GM12878 (cell line): ENCODE measurements at regions not wholly inside any gene's neighbourhood (a gene's known extent, or its start where the extent isn't known, plus 50 kb on each side); places are given as distances from the start of the nearest gene placed in this dataset.

Source experiments
- ATAC-seq: fragments of 200-7000 bp; cut with Tn5 transposase; 3 replicates; pipeline ENCODE4 v1.9.1; 2020; ENCODE audit warnings: mild to moderate bottlenecking, moderate library complexity
- BruUV-seq: library from RNA; stranded (reverse); fragments of 400-500 nt; replicated peaks from 2 replicates; lab custom pipeline; 2021; lab: Mats Ljungman, UMichigan
- CTCF ChIA-PET: fragments of 300-600 bp; sonication (Branson Sonifier 250); formaldehyde crosslinking; extraction: SDS; loops from one replicate; lab custom pipeline; 2021; ENCODE audit warnings: inconsistent platforms; lab: Yijun Ruan, JAX
- POLR2A ChIA-PET: fragments of 350-600 bp; formaldehyde crosslinking; extraction: SDS; loops from one replicate; lab custom pipeline; 2021; ENCODE audit warnings: inconsistent platforms; lab: Charles Lee
- RAD21 ChIA-PET: fragments of 300-600 bp; sonication (Branson Sonifier 250); formaldehyde crosslinking; loops from one replicate; lab custom pipeline; 2023; ENCODE audit warnings: antibody characterized with exemption; ENCODE audit not compliant: unreplicated experiment; lab: Charles Lee
- SMC1A ChIA-PET: fragments of 300-600 bp; sonication (Branson Sonifier 250); formaldehyde crosslinking; loops from one replicate; lab custom pipeline; 2023; ENCODE audit not compliant: unreplicated experiment, uncharacterized antibody; lab: Charles Lee
- DNase-seq: peaks from one replicate; pipeline ENCODE4 v3.0.0-alpha.2; 2011; ENCODE audit warnings: low read depth, low spot score
- FAIRE-seq: peaks from 3 replicates; lab custom pipeline; 2011; peaks lifted over from hg19 to GRCh38; lab: Jason Lieb, UNC
- H2AFZ ChIP-seq: 2 replicates; pipeline ENCODE4 v1.6.0; 2011; ENCODE audit warnings: low read depth, low read length, control low read depth; ENCODE audit not compliant: control insufficient read depth
- H3K27ac ChIP-seq: 2 replicates; pipeline ENCODE4 v1.5.1; 2011; ENCODE audit warnings: control low read depth; ENCODE audit not compliant: control insufficient read depth, insufficient read depth
- H3K27me3 ChIP-seq, 2 experiments: replicated peaks in 1 of 2; 2 replicates each; pipeline versions ENCODE4 v1.6.0 to v1.6.1; 2011; ENCODE audit warnings: low read length in 1 of 2; ENCODE audit not compliant: control insufficient read depth in 2 of 2, insufficient read depth in 2 of 2
- H3K36me3 ChIP-seq, 2 experiments: 2 replicates each; pipeline ENCODE4 v1.5.1; 2011; ENCODE audit warnings: low read length in 1 of 2; ENCODE audit not compliant: control insufficient read depth in 2 of 2, insufficient read depth in 2 of 2
- H3K4me1 ChIP-seq: 2 replicates; pipeline ENCODE4 v1.6.1; 2011; ENCODE audit warnings: mild to moderate bottlenecking, low read length, moderate library complexity, mixed read lengths; ENCODE audit not compliant: control insufficient read depth, insufficient read depth
- H3K4me2 ChIP-seq: 2 replicates; pipeline ENCODE4 v1.6.0; 2011; ENCODE audit warnings: control low read depth; ENCODE audit not compliant: control insufficient read depth, insufficient read depth
- H3K4me3 ChIP-seq: fragments of 200-600 bp; sonication (generic); 2 replicates; pipeline ENCODE4 v1.5.1; 2016
- H3K79me2 ChIP-seq: 2 replicates; pipeline ENCODE4 v1.6.0; 2011; ENCODE audit warnings: low read length; ENCODE audit not compliant: control insufficient read depth, insufficient read depth
- H3K9ac ChIP-seq: 2 replicates; pipeline ENCODE4 v1.8.0; 2011; ENCODE audit warnings: low read length, control low read depth, mixed read lengths; ENCODE audit not compliant: control insufficient read depth, insufficient read depth
- H3K9me3 ChIP-seq: replicated peaks from 3 replicates; pipeline ENCODE4 v1.5.1; 2011; ENCODE audit warnings: mild to moderate bottlenecking, low read length; ENCODE audit not compliant: control insufficient read depth, insufficient read depth
- H4K20me1 ChIP-seq: 2 replicates; pipeline ENCODE4 v1.6.0; 2011; ENCODE audit not compliant: control insufficient read depth, insufficient read depth
- CBX3 ChIP-seq: fragments of 200-600 bp; sonication (generic); IDR thresholded peaks from 2 replicates; pipeline ENCODE4 v1.6.1; 2016; ENCODE audit warnings: low read depth, borderline replicate concordance
- DPF2 ChIP-seq: fragments of 450-650 bp; IDR thresholded peaks from 2 replicates; pipeline ENCODE4 v1.6.1; 2017; ENCODE audit warnings: mild to moderate bottlenecking
- GATAD2B ChIP-seq: fragments of 450-650 bp; conservative IDR thresholded peaks from 2 replicates; pipeline ENCODE4 v1.6.1; 2017; ENCODE audit warnings: low read depth, mild to moderate bottlenecking, moderate library complexity
- IKZF2 ChIP-seq, 2 experiments: fragments of 450-650 bp; IDR thresholded peaks; 2 replicates each; pipeline ENCODE4 v1.6.1; 2017; ENCODE audit warnings: mild to moderate bottlenecking in 2 of 2, moderate library complexity in 2 of 2
- NFYB ChIP-seq: IDR thresholded peaks from 2 replicates; pipeline ENCODE4 v1.6.1; 2011; ENCODE audit warnings: low read depth, mild to moderate bottlenecking, low read length, improper control_type of control experiment, moderate library complexity; ENCODE audit not compliant: insufficient read depth
- RBBP5 ChIP-seq: fragments of 200-600 bp; sonication (generic); conservative IDR thresholded peaks from 2 replicates; pipeline ENCODE4 v1.6.1; 2016
- RCOR1 ChIP-seq: conservative IDR thresholded peaks from 2 replicates; pipeline ENCODE4 v1.6.1; 2012; ENCODE audit warnings: low read depth, low read length, improper control_type of control experiment
- RFX5 ChIP-seq: IDR thresholded peaks from 2 replicates; pipeline ENCODE4 v1.6.1; 2011; ENCODE audit warnings: low read depth, low read length, improper control_type of control experiment
- SIX5 ChIP-seq: IDR thresholded peaks from 2 replicates; pipeline ENCODE4 v1.6.1; 2011; ENCODE audit warnings: mild to moderate bottlenecking, low read depth, low read length, moderate library complexity; ENCODE audit not compliant: severe bottlenecking
- SREBF2 ChIP-seq: IDR thresholded peaks from 2 replicates; pipeline ENCODE4 v1.6.1; 2012; ENCODE audit warnings: mild to moderate bottlenecking, low read length
- STAT3 ChIP-seq: IDR thresholded peaks from 2 replicates; pipeline ENCODE4 v1.6.1; 2011; ENCODE audit warnings: low read depth, low read length, improper control_type of control experiment
- TAF1 ChIP-seq: IDR thresholded peaks from 2 replicates; pipeline ENCODE4 v1.6.1; 2011; ENCODE audit warnings: mild to moderate bottlenecking, low read depth, low read length, borderline replicate concordance
- ZBTB4 ChIP-seq: fragments of 450-650 bp; formaldehyde crosslinking; IDR thresholded peaks from 2 replicates; pipeline ENCODE4 v1.4.0; 2022; ENCODE audit warnings: mild to moderate bottlenecking, moderate library complexity
- ZNF24 ChIP-seq: fragments of 450-650 bp; IDR thresholded peaks from 2 replicates; pipeline ENCODE4 v1.6.1; 2017; ENCODE audit warnings: antibody characterized with exemption, mild to moderate bottlenecking
- ZSCAN29 ChIP-seq: fragments of 450-650 bp; IDR thresholded peaks from 2 replicates; pipeline ENCODE4 v1.6.1; 2017; ENCODE audit warnings: mild to moderate bottlenecking, moderate library complexity
- WGBS: methylation state at CpG from one replicate; pipeline ENCODE4 v1.1.6; 2016; ENCODE audit warnings: low lambda C conversion rate; ENCODE audit not compliant: insufficient replicate concordance, insufficient coverage; ENCODE audit errors: missing lambda C conversion rate; 5-methylcytosine and 5-hydroxymethylcytosine counted together
- in situ Hi-C: fragments of 300-500 bp; cut with MboI; formaldehyde crosslinking; loops from 9 replicates; pipeline ENCODE4 v1.14.3; 2018; ENCODE audit warnings: mixed read lengths
- intact Hi-C: fragments of 100-400 bp; cut with micrococcal nuclease; formaldehyde crosslinking; loops from one replicate; pipeline ENCODE4 v1.14.2; 2022; ENCODE audit not compliant: unreplicated experiment
- TF ChIP-seq, protein P1 (sequence below): IDR thresholded peaks from 2 replicates; pipeline ENCODE4 v1.6.1; 2011; ENCODE audit warnings: low read depth, low read length, improper control_type of control experiment, borderline replicate concordance

GRCh38 chr4:24285759-24286158 lies 298.6 kb downstream of the DHX15 start:
- no peak for ATAC-seq
- ChIA-PET SMC1A (no interaction called here), CTCF (no interaction called here), RAD21 (no interaction called here), POLR2A (no interaction called here)
- DNase-seq = no peak
- Histone ChIP-seq H2AFZ (no peak overlapping the region), H4K20me1 (no peaks in the 10 kb centered on the region), H3K79me2 (no peaks in the 10 kb centered on the region), H3K9ac (no peak overlapping the region), H3K4me1 (no peaks in the 10 kb centered on the region), H3K27me3 (no peaks in the 10 kb centered on the region), H3K27ac (no peak overlapping the region), H3K9me3 (no peaks in the 10 kb centered on the region), H3K4me2 (no peak overlapping the region), H3K36me3 (no peaks in the 10 kb centered on the region), H3K4me3 (no peak overlapping the region)
- BruUV-seq = no TSS peak
- 0% methylated on average over 4 of the region's 4 CpGs for WGBS
- no peak for TF ChIP-seq STAT3
- TF ChIP-seq TAF1 = no peak
- no peak for TF ChIP-seq IKZF2 (IDR thresholded peaks at IDR 0.05)
- no peak for TF ChIP-seq SREBF2
- TF ChIP-seq GATAD2B = no peak
- no peak for TF ChIP-seq SIX5
- no peak for TF ChIP-seq RFX5
- TF ChIP-seq ZNF24 = no peak
- TF ChIP-seq RCOR1 = no peak
- no peak for TF ChIP-seq ZBTB4 (CRISPR knock-in tag)
- TF ChIP-seq DPF2 = no peak
- TF ChIP-seq RBBP5 = no peak
- no peak for TF ChIP-seq NFYB
- no peak for TF ChIP-seq ZSCAN29
- TF ChIP-seq CBX3 = no peak
- TF ChIP-seq, protein P1, sequence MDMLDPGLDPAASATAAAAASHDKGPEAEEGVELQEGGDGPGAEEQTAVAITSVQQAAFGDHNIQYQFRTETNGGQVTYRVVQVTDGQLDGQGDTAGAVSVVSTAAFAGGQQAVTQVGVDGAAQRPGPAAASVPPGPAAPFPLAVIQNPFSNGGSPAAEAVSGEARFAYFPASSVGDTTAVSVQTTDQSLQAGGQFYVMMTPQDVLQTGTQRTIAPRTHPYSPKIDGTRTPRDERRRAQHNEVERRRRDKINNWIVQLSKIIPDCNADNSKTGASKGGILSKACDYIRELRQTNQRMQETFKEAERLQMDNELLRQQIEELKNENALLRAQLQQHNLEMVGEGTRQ = no peak
- intact Hi-C loops = no loop called here
- FAIRE-seq = no peak
- in situ Hi-C loops = no loop called here
